NCI-H187 (cell line): ENCODE measurements at regions not wholly inside any gene's neighbourhood (a gene's known extent, or its start where the extent isn't known, plus 50 kb on each side); places are given as distances from the start of the nearest gene placed in this dataset.

ENCODE experiments used
- DNase-seq, 2 experiments: peaks; one replicate each; lab custom pipeline; 2025; lab: John Stamatoyannopoulos, UW

DNA sequence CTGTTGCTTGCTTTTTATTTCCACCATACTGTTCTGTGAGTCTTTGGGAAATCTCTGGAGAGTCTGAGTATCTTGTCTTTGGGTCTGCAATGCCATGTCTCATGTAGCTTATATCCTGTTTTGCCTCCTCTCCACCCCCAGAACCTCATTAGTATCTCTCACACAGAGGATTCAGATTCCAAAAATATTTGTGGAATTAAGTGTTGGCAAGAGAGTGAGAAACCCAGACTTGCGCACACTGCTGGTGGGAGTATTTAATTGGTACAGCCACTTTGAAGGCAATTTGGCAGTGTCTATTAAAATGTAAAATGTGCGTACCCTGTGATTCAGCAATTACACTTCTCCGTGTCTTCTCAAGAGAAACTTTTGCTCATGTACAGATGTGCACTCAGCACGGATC is 68.6 kb downstream of the ZNF621 start:
- no peak for DNase-seq

DNA sequence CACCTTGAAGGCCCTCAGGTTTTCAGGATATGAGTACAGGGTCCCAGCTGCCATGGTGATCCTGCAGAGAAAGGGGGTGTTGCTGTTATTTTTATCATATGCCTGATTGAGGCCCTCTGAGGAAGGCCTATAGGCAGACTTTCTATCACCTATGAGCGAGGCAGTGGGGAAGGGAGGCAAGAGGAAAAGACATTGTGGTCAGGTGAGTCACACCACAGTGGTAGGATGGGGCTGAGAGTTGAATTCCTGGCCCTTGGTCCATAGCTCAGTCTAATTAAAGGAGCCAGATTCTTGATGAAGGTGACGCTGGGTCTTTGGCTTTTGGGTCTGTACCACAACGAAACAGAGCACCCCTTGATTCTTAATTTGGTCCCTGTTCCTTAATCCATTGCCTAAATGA is 72.7 kb downstream of the ZNF621 start:
- no peak for DNase-seq

DNA sequence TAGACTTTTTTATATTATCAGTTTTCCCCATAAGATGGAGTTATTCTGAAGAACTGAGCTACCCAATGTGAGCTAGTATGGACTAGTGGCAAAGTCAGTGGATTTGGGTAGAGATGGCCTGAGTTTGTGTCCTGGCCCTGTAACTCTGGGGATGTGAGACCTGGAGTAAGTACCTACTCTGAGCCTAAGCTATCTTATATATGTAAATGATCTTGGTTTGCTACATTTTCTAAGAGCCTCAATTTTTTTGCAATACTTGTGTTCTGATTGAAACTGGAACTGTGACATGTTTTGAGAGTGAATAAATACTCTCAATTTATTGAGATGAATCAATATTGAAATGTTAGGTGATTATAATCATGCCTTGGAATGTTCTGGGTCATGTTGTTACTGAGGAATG is 73.6 kb downstream of the ZNF621 start:
- no peak for DNase-seq

DNA sequence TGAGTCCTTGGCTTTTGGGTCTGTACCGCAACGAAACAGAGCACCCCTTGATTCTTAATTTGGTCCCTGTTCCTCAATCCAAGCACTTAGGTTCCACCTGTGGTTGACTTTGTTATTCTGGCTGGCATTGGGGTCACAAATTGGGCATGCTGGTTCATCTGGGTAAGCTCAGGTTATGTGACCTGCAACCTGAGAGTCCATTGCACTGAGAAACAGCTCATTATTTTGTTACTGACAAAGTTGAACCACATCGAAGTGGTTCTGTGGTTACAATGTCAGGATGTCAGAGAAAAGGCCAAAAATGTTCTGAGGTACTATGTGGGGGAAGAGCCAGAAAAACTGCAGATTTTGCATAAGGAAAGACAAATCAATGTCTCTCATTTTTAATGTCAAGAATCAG is 74.2 kb downstream of the ZNF621 start:
- DNase-seq: no peak

DNA sequence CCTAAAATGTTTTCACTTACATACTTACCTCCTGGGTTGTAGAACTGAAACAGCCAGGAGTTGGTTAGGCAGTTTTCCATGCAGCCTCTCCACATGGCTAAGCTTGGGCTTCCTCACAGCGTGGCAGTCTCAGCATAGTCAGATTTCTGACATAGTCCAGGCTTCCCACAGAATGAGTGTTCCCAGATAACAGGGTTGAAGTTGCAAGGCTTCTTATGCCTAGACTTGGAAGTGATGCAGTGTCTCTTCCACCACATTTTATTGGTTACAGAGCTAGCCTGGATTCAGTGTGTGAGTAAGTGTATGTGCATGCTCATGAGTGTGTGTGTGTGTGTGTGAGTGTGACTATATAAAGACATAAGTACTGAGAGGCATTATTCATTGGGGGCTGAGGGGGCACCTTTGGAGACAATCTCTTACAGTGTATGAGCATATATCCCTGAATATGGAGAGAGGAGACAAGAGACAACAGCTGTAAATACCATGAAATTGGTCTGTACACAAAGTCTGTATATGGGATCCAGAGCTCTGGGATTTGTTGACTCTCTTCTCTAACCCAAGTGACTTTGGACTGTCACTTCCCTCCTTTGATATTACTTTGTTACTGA is 78.1 kb downstream of the ZNF621 start:
- no peak for DNase-seq

DNA sequence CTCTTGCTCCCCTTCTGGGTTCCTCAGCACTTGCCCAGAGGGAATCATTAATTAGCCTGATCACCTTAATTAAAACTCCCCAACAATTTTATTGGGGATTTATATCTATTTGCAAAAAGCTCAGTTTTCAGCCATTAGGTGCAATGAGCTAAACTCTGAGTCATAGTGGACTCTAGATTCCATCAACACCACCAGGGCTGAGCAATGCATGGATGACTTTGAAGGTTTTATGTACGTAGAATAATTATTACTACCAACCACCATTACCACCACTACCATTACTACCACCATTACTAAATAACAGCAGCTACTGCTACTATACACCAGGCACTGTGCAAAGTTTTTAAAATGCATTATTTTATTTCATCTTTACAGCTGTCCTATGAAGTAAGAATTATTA is 81.2 kb downstream of the ZNF621 start:
- no peak for DNase-seq

DNA sequence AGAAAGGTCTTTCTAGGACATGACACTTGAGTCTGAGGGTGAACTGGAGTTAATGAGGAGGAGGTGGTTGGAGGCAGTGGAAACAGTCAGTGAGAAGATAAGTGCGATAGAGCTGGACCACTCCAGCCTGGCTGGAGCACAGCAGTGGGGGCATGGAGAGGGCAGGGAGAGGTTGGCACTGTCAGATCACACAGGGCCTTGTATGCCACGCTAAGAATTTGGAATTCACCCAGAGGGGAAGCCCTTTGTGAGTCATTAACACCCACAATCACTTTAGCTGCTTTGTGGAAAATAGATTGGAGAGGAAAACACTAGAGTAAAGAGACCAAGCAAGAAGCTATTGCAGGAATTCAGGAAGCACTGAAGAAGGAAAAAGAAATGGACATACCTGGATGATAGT is 83.3 kb downstream of the ZNF621 start:
- DNase-seq: no peak

DNA sequence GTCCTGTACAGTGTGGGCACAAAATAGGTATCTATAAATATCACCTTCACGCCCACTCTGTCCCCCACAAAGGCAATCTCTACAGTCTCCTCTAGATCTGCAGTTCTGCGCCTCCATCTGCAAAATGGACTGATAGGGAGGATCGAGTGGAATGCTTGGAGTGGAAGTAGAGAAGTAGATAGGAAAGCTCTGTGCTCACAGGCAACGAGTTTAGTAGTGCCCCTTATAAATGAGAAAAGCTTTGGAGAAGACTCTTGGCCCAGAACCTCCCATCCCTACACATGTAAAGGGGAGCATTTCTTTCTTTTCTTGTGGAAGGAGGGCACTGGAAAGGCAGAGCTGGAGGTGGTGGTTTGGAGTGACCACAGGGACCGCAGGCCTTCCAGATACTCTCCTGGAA is 88.5 kb downstream of the ZNF621 start:
- DNase-seq: no peak

DNA sequence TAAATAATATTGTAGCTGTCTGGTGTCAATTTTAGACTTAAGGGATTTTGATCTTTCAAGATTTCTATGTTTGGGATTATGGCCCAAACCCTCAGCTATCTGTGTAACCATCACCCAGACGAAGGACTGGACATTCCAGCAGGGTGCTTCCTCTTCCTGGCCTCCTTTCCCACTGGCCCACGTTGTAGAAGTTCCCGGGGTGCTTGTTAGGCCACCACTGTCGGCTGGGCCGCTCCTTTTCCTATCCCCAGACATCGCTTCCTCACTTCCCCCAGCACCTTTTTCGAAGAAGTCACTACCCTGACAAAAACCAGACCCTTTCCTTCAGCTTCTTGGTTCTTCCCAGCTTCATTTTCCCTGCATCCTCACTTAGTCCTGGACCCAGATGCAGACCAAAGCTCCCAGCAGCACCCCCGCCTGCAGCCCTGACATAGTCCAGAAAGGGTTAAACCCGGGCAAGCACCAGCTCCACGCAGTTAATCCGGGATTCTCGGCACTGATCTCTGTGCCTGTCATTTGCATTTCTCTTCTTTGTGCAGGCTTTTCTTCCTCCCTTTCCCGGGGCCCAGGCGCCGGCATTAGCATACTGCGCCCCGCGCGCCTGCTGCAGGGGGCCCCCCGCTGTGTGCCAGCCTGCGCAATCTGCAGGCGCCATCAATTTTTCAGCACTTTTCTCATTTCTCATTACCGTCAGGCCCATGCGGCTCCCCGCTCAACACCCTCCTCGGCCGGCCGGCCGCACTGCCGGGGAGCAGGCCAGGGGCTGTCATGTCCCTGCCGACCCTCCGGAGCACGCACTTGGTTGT is 90.6 kb downstream of the ZNF621 start:
- DNase-seq: no peak

DNA sequence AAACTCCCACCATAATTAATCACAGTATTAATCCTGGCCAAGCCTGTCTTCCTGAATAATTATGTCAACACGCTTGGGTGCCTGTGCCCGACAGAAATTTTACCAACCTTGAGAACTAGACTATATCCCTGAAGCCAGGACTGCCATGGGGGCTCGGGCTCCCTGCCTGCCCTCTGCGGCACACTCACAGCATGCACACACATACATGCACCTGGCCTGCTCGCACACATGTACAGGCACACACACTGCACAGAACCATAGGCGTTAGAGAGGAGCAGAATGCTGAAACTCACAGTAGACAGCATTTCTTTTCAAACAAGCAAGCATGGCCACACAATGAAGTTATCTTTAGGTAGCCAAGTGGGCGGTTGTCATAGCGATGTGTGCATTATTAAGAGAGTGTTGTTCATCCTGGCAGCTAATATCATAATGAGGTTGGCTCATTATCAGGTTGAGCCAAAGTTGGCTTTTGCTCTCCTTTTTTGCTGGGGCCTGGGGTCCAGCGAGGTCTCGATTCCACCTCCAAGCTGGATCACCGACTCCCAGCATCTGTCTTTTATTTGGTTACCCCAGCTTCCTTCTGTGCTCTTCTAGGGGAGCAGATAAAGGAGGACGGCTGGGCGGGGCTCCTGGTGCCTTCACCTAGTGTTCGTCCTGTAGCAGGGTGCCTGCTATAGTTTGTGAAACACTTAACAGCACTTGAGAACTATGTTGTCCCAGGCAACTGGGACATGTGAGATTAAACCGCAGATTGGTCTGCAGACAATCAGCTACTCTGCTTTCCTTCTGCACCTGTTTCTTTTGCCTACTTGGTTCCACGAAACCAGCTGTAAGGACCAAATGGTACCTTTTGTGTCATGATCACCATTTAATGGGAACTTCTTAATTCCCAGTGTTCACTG is 91.4 kb downstream of the ZNF621 start:
- peak in 1 of 2 experiments; percentile 47 for DNase-seq

DNA sequence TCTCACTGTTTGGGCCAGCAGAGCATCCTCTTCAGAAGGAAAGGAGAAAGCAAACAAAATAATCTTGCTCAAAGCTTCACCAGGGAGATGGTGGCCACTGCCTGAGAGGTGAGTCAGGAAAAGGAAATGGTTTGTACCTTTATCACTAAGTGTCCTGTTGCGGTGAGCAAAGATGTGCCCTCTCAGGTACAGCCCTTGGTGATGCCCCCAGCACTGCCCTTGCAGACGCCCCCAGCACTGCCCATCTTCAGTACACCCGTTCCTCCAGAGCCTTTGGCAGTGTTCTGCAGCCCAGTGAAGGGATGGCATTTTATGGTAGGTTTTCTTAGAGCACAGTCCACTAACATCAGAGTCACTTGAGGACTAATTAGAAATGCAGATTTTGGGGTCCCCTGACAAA is 92.3 kb downstream of the ZNF621 start:
- no peak for DNase-seq

DNA sequence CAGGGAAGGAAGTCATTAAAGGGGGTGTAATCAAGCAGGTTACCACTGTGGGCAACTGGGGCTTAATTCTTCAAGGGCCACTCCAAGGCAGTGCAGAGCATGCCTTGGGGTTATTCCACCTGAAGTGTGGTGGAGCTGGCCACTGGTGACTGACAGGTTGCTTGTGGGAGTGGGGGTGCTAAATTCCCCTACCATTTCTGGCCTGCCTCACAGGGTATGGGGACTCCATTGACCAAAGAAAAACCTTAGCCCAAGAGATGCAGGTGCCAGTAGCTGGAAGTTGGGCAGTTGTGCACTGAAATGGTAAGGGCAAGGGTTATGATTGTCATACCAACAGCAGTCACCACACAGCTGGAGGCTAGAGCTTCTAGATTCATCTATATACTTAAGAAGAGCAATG is 93.4 kb downstream of the ZNF621 start:
- DNase-seq: no peak

DNA sequence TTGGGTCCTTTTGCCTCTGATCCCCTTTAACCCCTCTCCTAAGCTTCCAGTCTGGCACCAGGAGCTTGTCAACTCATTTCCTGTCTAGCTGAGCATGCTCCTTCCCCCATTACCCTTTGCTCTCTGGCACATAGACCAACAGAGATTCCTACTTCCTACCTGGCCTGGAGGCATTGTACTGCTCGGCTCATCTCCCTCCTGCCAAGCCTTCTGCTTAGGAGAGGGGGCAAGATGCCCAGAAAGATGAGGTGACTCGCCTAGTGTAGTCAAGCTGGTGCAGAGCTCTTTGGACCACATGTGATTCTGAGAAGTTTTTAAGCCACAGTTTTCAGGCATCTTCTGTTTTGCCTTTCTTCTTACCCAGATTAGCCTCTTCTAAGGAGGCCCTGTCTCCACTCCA is 95.4 kb downstream of the ZNF621 start:
- no peak for DNase-seq

DNA sequence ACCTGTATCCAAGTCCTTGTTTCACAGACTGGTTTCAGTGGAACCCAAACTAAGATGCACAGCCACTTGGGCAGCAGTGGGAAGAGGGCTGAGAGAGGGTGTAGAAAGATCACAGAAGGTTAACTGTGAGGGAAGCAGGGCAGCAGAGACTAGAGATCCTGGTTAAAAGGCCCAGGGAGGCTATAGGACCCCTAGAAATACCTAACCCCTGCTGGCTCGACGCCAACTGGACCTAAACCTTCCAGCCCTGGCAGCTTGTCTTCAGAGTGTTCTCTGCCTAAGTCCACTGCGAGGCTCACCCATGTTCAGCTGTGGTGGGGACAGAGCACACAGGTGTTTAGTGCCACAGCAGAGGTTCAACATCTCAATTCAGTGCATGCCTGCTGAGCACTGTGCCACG is 96.5 kb downstream of the ZNF621 start:
- DNase-seq: no peak

DNA sequence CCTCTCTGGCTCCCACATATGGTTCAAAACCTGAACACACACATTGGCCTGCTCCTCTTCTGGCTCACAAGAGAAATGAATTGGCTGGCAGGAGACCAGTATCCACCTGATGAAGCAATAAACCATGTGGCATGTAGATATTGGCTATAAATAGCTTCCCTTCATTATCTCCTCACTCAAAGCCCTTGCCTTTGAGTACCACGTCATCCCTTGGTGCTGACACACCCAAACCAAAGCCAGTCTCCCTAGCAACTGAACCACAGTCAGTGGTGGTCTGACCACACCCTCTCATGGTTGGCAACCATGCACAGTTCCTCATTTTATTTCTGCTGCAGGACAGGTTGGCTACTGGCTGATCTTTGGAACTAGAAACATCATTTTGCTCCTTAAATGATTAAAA is 98.8 kb downstream of the ZNF621 start:
- DNase-seq: no peak

DNA sequence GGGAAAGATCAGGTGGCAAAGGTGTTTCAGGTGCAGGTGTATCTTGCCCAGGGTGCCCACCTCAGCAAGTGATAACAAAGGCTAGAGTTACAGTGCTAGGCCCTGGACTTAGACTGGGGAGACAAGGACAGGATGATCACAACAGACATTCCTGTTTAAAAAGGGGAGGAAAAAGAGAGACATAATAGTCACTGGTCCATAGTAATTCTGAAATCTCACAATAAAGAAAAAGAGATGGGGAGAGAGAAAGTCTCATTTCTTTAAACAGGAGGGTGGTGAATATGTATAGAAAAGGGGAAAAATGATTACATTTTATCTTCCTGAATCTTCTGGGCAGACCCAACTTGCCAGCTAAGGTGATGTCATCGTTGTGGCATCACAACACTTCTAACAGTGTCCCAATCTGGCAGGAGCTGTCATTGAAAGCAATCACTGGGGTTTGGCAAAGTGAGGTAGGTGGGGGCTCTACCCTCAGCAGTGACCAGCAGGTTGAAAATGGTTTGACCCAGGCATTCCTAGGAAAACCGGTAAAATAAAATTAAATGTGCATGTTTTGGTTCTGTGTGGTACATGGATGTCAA is 99.5 kb downstream of the ZNF621 start:
- no peak for DNase-seq

DNA sequence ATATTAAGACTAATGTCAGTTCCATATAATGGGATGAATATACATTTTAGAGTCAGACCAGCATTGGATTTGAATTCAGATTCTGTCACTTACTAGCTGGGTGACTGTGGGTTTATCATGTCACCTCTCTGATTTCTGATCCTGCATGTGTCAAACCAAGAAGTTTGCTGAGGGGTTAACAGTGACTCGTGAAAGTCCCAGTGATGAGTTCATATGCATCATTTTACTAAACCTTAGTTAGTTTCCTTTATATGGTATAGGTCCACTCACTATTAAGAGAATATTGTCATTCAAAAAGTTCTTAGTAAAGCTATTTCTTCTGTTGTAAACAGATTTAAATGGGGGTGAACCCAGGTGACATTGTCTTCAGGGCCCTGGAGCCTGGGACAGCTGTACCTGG is 102.3 kb downstream of the ZNF621 start:
- DNase-seq: no peak

DNA sequence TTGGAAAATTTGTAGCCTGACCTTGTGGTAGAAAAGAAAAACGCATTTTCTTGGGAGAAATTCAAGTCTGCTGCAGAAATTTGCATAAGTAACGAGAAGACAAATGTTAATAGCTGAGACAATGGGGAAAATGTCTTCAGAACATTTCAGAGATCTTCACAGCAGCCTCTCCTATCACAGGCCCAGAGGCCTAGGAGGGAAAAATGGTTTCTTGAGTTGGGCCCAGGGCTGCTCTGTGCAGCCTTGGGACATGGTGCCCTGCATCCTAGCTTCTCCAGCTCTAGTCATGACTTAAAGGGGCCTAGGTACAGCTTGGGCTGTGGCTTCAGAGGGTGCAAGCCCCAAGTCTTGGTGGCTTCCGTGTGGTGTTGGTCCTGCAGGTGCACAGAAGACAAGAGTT is 104.2 kb downstream of the ZNF621 start:
- DNase-seq: no peak

DNA sequence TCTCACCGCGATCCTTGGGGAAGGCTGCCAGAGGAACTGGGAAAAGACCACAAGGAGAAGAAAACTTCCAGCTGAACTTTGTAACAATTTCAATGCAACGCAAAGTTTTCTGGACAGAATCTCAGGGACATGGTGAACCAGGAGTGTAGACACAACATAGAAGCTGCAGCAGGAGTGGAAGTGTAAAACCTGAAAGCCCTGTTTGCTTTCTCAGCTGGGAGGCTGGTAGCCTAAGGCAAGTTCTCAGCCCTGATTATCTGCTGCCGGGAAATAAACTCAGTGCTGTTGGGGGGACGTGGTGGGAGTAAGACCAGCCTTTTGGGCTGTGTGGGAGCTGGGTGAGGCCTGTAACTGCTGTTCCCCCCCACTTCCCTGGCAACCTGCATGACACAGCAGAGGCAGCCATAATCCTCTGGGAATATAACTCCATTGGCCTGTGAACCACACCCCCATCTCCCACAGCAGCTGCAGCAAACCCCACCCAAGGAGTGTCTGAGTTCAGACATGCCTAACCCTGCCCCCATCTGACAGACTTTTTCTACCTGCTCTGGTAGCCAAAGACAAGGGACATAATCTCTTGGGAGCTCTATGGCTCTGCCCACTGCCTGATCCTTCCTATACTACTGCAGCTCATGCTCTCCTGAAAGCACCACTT is 106.7 kb downstream of the ZNF621 start:
- DNase-seq: no peak

DNA sequence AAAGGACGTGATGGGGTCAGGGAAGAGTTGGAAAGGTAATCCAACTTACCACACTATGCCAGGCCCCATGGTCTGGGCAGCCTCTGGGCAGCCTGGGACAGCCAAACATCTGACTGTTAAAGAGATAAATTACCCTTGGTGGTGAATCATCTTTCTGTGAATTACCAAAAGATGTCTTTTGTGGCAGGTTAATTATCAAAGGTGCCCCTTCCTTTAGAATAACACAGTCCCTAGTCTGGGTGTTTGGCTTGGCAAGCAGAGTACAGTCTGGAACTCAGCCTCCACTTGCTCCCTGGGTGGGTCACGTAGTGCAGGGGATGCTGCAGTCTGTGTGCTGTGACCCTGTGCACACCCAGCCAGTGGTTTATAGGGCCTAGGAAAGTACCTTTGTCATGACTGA is 113.1 kb downstream of the ZNF621 start:
- DNase-seq: no peak

DNA sequence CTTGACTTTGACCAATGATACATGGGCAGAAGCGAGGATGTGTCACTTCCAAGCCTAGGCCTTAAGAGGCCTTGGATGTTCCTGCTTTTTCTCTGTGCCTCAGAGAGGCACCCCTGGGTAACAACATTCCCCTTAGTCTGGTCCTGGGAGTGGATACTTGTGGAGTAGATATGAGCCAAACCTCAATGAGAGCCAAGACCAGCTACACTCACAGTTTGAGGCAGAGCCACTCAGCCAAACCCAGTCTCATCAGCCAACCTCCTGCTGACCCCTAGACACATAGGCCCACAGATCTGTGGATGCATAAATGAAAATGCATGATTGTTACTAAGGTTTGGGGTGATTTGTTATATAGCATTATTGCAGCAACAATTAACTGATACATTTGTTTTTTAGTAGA is 114.2 kb downstream of the ZNF621 start:
- DNase-seq: no peak

DNA sequence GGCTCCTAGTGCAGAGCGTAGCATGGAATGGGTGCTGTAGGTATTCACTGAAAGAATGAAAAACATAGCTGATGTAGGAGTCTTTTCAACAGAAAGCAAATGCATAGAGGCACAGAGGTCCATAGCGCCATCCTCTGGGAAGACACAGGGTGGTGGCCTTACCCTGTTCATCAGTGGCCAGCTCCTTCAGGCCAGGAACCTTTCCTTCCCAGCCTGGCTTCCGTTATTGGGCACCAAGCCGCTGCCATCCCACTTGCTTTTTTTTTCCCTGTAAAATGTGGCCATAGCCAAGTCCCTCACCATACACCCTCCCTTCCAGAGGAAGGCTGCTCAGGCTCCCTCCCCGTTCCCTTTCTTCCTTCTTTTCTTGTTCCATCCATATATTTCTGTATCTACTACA is 118.1 kb downstream of the ZNF621 start:
- no peak for DNase-seq
